Thyroid gland (tissue), 4 donors: ENCODE measurements at regions not wholly inside any gene's neighbourhood (a gene's known extent, or its start where the extent isn't known, plus 50 kb on each side); places are given as distances from the start of the nearest gene placed in this dataset.

ENCODE experiments used
- DNase-seq, 2 donors: peaks; one replicate each; pipeline ENCODE4 v3.0.0-alpha.2; 2019
- H3K27ac ChIP-seq, 3 donors: fragments of 200-600 bp; sonication (generic); 1 replicate in 2 of 3; 2 replicates in 1 of 3; pipeline ENCODE4 v1.5.1; 2016 to 2019; ENCODE audit warnings: mild to moderate bottlenecking in 1 of 3, moderate library complexity in 1 of 3
- H3K27me3 ChIP-seq: fragments of 200-600 bp; sonication (generic); one replicate; pipeline ENCODE4 v1.5.1; 2019
- H3K36me3 ChIP-seq, 2 donors: fragments of 200-600 bp; sonication (generic); one replicate each; pipeline ENCODE4 v1.5.1; 2016 to 2019
- H3K4me1 ChIP-seq, 2 donors: fragments of 200-600 bp; sonication (generic); one replicate each; pipeline ENCODE4 v1.5.1; 2017 to 2019
- H3K4me3 ChIP-seq, 3 donors: fragments of 200-600 bp; sonication (generic); replicated peaks in 1 of 3; 1 replicate in 2 of 3; 2 replicates in 1 of 3; pipeline ENCODE4 v1.5.1; 2016; ENCODE audit warnings: mild to moderate bottlenecking in 1 of 3
- H3K9me3 ChIP-seq: fragments of 200-600 bp; sonication (generic); one replicate; pipeline ENCODE4 v1.5.1; 2017
- CTCF ChIP-seq, 6 experiments: fragments of 200-600 bp in 3 of 6; fragments of 450-650 bp in 3 of 6; sonication (generic) in 3 of 6; IDR thresholded peaks; one replicate each; pipeline ENCODE4 v1.5.1; 2016 to 2019; ENCODE audit warnings: antibody characterized with exemption in 6 of 6, mild to moderate bottlenecking in 2 of 6, inconsistent platforms in 1 of 6, moderate library complexity in 1 of 6
- POLR2A ChIP-seq, 2 donors: fragments of 450-650 bp; IDR thresholded peaks; one replicate each; pipeline ENCODE4 v1.6.1; 2017; ENCODE audit warnings: antibody characterized with exemption in 2 of 2, mild to moderate bottlenecking in 2 of 2, moderate library complexity in 1 of 2
- WGBS, 2 donors: methylation state at CpG; one replicate each; pipeline ENCODE4 v1.1.5; 2017; 5-methylcytosine and 5-hydroxymethylcytosine counted together
- intact Hi-C: fragments of 100-400 bp; cut with DNase I; formaldehyde crosslinking; loops from one replicate; pipeline ENCODE4 v1.15.1; 2023

- WGBS, 2 donors: 83 to 84% methylated on average over 2 of the region's 2 CpGs
- DNase-seq: no peak
- Histone ChIP-seq H3K4me3 (no peak overlapping the region), H3K36me3 (no peaks in the 10 kb centered on the region), H3K4me1 (no peaks in the 10 kb centered on the region), H3K27me3 (no peaks in the 10 kb centered on the region), H3K9me3 (no peaks in the 10 kb centered on the region), H3K27ac (no peak overlapping the region)
- intact Hi-C loops: no loop called here
- TF ChIP-seq CTCF (IDR thresholded peaks at IDR 0.05) (no peak), POLR2A (IDR thresholded peaks at IDR 0.05) (no peak)
These were observed 609.3 kb downstream of the GBE1 start for GRCh38 chr3:81152156-81152555.

- Histone ChIP-seq H3K4me1 (no peaks in the 10 kb centered on the region), H3K4me3 (no peak overlapping the region), H3K9me3 (no peaks in the 10 kb centered on the region), H3K36me3 (no peaks in the 10 kb centered on the region), H3K27ac (no peak overlapping the region), H3K27me3 (no peaks in the 10 kb centered on the region)
- intact Hi-C loops: no loop called here
- TF ChIP-seq POLR2A (IDR thresholded peaks at IDR 0.05) (no peak), CTCF (IDR thresholded peaks at IDR 0.05) (no peak)
- no peak for DNase-seq
- 89 to 91% methylated on average over 1 of the region's 1 CpG for WGBS, 2 donors
These were observed 628.5 kb downstream of the GBE1 start for GRCh38 chr3:81132995-81133394.

GRCh38 chr3:81105789-81106488 is 655.5 kb downstream of the GBE1 start:
- TF ChIP-seq POLR2A (IDR thresholded peaks at IDR 0.05): no peak
- TF ChIP-seq CTCF (IDR thresholded peaks at IDR 0.05): no peak
- no peak overlapping the region for H3K27ac ChIP-seq
- H3K4me3 ChIP-seq: no peak overlapping the region
- DNase-seq: no peak
- no peaks in the 10 kb centered on the region for H3K4me1 ChIP-seq
- 44 to 48% methylated on average over 5 of the region's 5 CpGs for WGBS, 2 donors
- intact Hi-C loops: no loop called here
- H3K9me3 ChIP-seq: no peaks in the 10 kb centered on the region
- no peaks in the 10 kb centered on the region for H3K36me3 ChIP-seq
- H3K27me3 ChIP-seq: no peaks in the 10 kb centered on the region

GRCh38 chr3:81105206-81105605 is 656.2 kb downstream of the GBE1 start:
- no peak overlapping the region for H3K27ac ChIP-seq
- no peak overlapping the region for H3K4me3 ChIP-seq
- H3K4me1 ChIP-seq: no peaks in the 10 kb centered on the region
- TF ChIP-seq CTCF (IDR thresholded peaks at IDR 0.05) (no peak), POLR2A (IDR thresholded peaks at IDR 0.05) (no peak)
- 83% methylated on average over 2 of the region's 2 CpGs for WGBS, 2 donors
- H3K27me3 ChIP-seq: no peaks in the 10 kb centered on the region
- intact Hi-C loops: no loop called here
- no peaks in the 10 kb centered on the region for H3K36me3 ChIP-seq
- DNase-seq: no peak
- no peaks in the 10 kb centered on the region for H3K9me3 ChIP-seq

DNA sequence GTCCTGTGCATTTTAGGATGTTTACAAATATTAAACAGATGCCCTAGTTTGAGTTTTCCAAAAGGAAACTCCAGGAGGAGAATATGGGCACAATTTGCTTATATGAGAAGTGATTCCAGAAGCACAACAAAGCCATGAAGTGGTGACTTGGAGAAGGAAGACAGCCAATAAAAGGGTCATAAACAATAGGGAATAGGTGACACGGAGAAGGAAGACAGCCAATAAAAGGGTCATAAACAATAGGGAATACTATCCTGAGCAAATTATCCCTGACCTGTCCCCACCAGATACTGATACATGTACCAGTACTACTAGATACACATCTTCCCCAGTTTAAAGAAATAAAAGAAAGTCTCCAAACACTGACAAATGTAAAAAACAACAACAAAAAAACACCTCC is 663.6 kb downstream of the GBE1 start:
- WGBS, 2 donors: 85 to 94% methylated on average over 1 of the region's 1 CpG
- Histone ChIP-seq H3K36me3 (no peaks in the 10 kb centered on the region), H3K27me3 (no peaks in the 10 kb centered on the region), H3K4me1 (no peaks in the 10 kb centered on the region), H3K27ac (no peak overlapping the region), H3K9me3 (no peaks in the 10 kb centered on the region), H3K4me3 (no peak overlapping the region)
- no peak for DNase-seq
- no peak for TF ChIP-seq POLR2A (IDR thresholded peaks at IDR 0.05)
- TF ChIP-seq CTCF (IDR thresholded peaks at IDR 0.05): no peak
- intact Hi-C loops: no loop called here
